Upper lobe of right lung (tissue), 1 donor: ENCODE measurements at regions not wholly inside any gene's neighbourhood (a gene's known extent, or its start where the extent isn't known, plus 50 kb on each side); places are given as distances from the start of the nearest gene placed in this dataset.
A peak's percentile ranks its signal among the peaks of the same experiment; 100 is the strongest.

ENCODE experiments used
- ATAC-seq: fragments of 200-7000 bp; cut with Tn5 transposase; one replicate; pipeline ENCODE4 v1.9.1; 2020; ENCODE audit warnings: mild to moderate bottlenecking, moderate library complexity
- DNase-seq: peaks from one replicate; pipeline ENCODE4 v3.0.0-alpha.2; 2020
- H3K27ac ChIP-seq: fragments of 200-600 bp; one replicate; pipeline ENCODE4 v1.8.0; 2022
- H3K27me3 ChIP-seq: fragments of 200-600 bp; one replicate; pipeline ENCODE4 v1.8.0; 2022; ENCODE audit warnings: mild to moderate bottlenecking
- H3K36me3 ChIP-seq: fragments of 200-600 bp; one replicate; pipeline ENCODE4 v1.8.0; 2022
- H3K4me1 ChIP-seq: fragments of 200-600 bp; one replicate; pipeline ENCODE4 v1.8.0; 2022
- H3K4me3 ChIP-seq: fragments of 200-600 bp; one replicate; pipeline ENCODE4 v1.8.0; 2022; ENCODE audit warnings: mild to moderate bottlenecking
- H3K9me3 ChIP-seq: fragments of 200-600 bp; one replicate; pipeline ENCODE4 v1.8.0; 2022
- intact Hi-C: fragments of 100-400 bp; cut with DNase I; formaldehyde crosslinking; loops from one replicate; pipeline ENCODE4 v1.11.0; 2022
- TF ChIP-seq, protein P1 (sequence below): fragments of 200-600 bp; IDR thresholded peaks from one replicate; pipeline ENCODE4 v1.8.0; 2022; ENCODE audit warnings: antibody characterized with exemption
- donor health status: DM: no; HTN: yes; CAD: no; lungs with severe emphysema.

DNA sequence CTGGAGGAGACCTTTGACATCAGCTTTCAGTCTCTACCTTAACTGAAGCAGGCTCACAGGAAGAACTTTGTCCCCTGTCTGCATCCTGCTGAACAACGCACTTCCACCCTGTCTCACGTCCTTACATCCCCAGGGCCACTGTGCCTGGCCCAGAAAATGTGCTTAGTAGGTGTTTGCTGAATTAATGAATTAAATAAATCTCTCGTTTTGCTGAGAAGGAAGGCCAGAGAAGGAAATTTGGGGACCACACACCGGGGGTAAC is 54.3 kb upstream of the CREB3L1 start:
- H3K9me3 ChIP-seq = no peaks in the 10 kb centered on the region
- H3K27ac ChIP-seq = no peak overlapping the region
- H3K27me3 ChIP-seq = no peaks in the 10 kb centered on the region
- intact Hi-C loops = no loop called here
- no peak overlapping the region for H3K4me3 ChIP-seq
- TF ChIP-seq, protein P1, sequence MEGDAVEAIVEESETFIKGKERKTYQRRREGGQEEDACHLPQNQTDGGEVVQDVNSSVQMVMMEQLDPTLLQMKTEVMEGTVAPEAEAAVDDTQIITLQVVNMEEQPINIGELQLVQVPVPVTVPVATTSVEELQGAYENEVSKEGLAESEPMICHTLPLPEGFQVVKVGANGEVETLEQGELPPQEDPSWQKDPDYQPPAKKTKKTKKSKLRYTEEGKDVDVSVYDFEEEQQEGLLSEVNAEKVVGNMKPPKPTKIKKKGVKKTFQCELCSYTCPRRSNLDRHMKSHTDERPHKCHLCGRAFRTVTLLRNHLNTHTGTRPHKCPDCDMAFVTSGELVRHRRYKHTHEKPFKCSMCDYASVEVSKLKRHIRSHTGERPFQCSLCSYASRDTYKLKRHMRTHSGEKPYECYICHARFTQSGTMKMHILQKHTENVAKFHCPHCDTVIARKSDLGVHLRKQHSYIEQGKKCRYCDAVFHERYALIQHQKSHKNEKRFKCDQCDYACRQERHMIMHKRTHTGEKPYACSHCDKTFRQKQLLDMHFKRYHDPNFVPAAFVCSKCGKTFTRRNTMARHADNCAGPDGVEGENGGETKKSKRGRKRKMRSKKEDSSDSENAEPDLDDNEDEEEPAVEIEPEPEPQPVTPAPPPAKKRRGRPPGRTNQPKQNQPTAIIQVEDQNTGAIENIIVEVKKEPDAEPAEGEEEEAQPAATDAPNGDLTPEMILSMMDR = no peak
- no peaks in the 10 kb centered on the region for H3K36me3 ChIP-seq
- no peak for DNase-seq
- ATAC-seq = no peak
- H3K4me1 ChIP-seq = no peaks in the 10 kb centered on the region

GRCh38 chr11:46222490-46223251 is 54.8 kb upstream of the CREB3L1 start:
- Histone ChIP-seq H3K4me1 (no peaks in the 10 kb centered on the region), H3K27ac (no peak overlapping the region), H3K36me3 (no peaks in the 10 kb centered on the region), H3K4me3 (no peak overlapping the region), H3K27me3 (no peaks in the 10 kb centered on the region), H3K9me3 (no peaks in the 10 kb centered on the region)
- intact Hi-C loops = no loop called here
- TF ChIP-seq, protein P1 = no peak
- ATAC-seq = no peak
- DNase-seq = no peak

GRCh38 chr11:46220313-46220712 is 57.1 kb upstream of the CREB3L1 start:
- H3K9me3 ChIP-seq = no peaks in the 10 kb centered on the region
- H3K36me3 ChIP-seq = no peaks in the 10 kb centered on the region
- no peak overlapping the region for H3K4me3 ChIP-seq
- ATAC-seq (no peak), DNase-seq (no peak)
- H3K4me1 ChIP-seq = no peaks in the 10 kb centered on the region
- H3K27me3 ChIP-seq = no peaks in the 10 kb centered on the region
- H3K27ac ChIP-seq = no peak overlapping the region
- intact Hi-C loops = no loop called here
- TF ChIP-seq, protein P1 = no peak

DNA sequence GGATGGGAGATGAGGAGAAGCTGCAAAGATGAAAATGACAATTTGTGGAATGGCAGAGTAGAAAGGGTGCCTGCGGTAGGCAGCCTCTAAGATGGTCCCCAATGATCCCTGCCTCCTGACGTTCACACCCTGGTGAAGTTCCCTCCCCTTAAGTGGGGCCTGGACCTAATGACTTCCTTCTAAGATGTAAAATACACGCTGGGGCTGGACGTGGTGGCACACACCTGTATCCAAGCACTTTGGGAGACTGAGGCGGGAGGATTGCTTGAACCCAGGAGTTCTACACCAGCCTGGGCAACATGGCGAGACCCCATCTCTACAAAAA is 60.7 kb upstream of the CREB3L1 start:
- intact Hi-C loops = no loop called here
- Histone ChIP-seq H3K4me1 (no peaks in the 10 kb centered on the region), H3K36me3 (no peaks in the 10 kb centered on the region), H3K27ac (no peak overlapping the region), H3K9me3 (no peaks in the 10 kb centered on the region), H3K27me3 (no peaks in the 10 kb centered on the region), H3K4me3 (peak overlapping the region; percentile 41)
- TF ChIP-seq, protein P1 = no peak
- DNase-seq (no peak), ATAC-seq (no peak)

GRCh38 chr11:46216019-46216764 is 61.3 kb upstream of the CREB3L1 start:
- no peak for DNase-seq
- no peaks in the 10 kb centered on the region for H3K36me3 ChIP-seq
- no peaks in the 10 kb centered on the region for H3K4me1 ChIP-seq
- ATAC-seq = peak; percentile 86
- intact Hi-C loops = no loop called here
- TF ChIP-seq, protein P1 = no peak
- H3K27ac ChIP-seq = no peak overlapping the region
- peak overlapping the region; percentile 41 for H3K4me3 ChIP-seq
- H3K27me3 ChIP-seq = no peaks in the 10 kb centered on the region
- no peaks in the 10 kb centered on the region for H3K9me3 ChIP-seq
